Thyroid gland (tissue), 4 donors: ENCODE measurements at regions not wholly inside any gene's neighbourhood (a gene's known extent, or its start where the extent isn't known, plus 50 kb on each side); places are given as distances from the start of the nearest gene placed in this dataset.

ENCODE experiments used
- CTCF ChIP-seq, 6 experiments: fragments of 200-600 bp in 3 of 6; fragments of 450-650 bp in 3 of 6; sonication (generic) in 3 of 6; IDR thresholded peaks; one replicate each; pipeline ENCODE4 v1.5.1; 2016 to 2019; ENCODE audit warnings: antibody characterized with exemption in 6 of 6, mild to moderate bottlenecking in 2 of 6, inconsistent platforms in 1 of 6, moderate library complexity in 1 of 6
- POLR2A ChIP-seq, 2 donors: fragments of 450-650 bp; IDR thresholded peaks; one replicate each; pipeline ENCODE4 v1.6.1; 2017; ENCODE audit warnings: antibody characterized with exemption in 2 of 2, mild to moderate bottlenecking in 2 of 2, moderate library complexity in 1 of 2

- TF ChIP-seq CTCF (IDR thresholded peaks at IDR 0.05) (no peak), POLR2A (IDR thresholded peaks at IDR 0.05) (no peak)
These were observed 398.4 kb upstream of the NR2F2 start for GRCh38 chr15:95932141-95932540.
